Ovary (tissue), 3 donors: ENCODE measurements at regions not wholly inside any gene's neighbourhood (a gene's known extent, or its start where the extent isn't known, plus 50 kb on each side); places are given as distances from the start of the nearest gene placed in this dataset.

ENCODE experiments used
- CTCF ChIP-seq, 3 donors: fragments of 450-650 bp in 2 of 3; fragments of 200-600 bp in 1 of 3; IDR thresholded peaks; one replicate each; pipeline versions ENCODE4 v1.5.1 to v1.8.0; 2016 to 2022; ENCODE audit warnings: antibody characterized with exemption in 3 of 3, mild to moderate bottlenecking in 1 of 3
- POLR2A ChIP-seq: fragments of 450-650 bp; IDR thresholded peaks from one replicate; pipeline ENCODE4 v1.6.1; 2017; ENCODE audit warnings: antibody characterized with exemption, mild to moderate bottlenecking, moderate library complexity
- donor health status: DM: no; HTN: no; CAD: no.

GRCh38 chr10:106338486-106338885 is 826.0 kb downstream of the SORCS1 start:
- TF ChIP-seq CTCF (IDR thresholded peaks at IDR 0.05) (no peak), POLR2A (no peak)
